B cell (primary cell): ENCODE measurements at regions not wholly inside any gene's neighbourhood (a gene's known extent, or its start where the extent isn't known, plus 50 kb on each side); places are given as distances from the start of the nearest gene placed in this dataset.

ENCODE experiments used
- CTCF ChIP-seq: fragments of 200-600 bp; IDR thresholded peaks from one replicate; pipeline ENCODE4 v1.8.0; 2022; ENCODE audit warnings: antibody characterized with exemption, mild to moderate bottlenecking
- EZH2 ChIP-seq: IDR thresholded peaks from 2 replicates; pipeline ENCODE4 v1.6.1; 2012; ENCODE audit warnings: borderline replicate concordance, low read depth, mild to moderate bottlenecking, moderate library complexity, low read length; ENCODE audit not compliant: insufficient read depth, poor library complexity, severe bottlenecking

GRCh38 chr6:80543598-80544222, 437.2 kb downstream of the BCKDHB start:
- TF ChIP-seq EZH2 (no peak), CTCF (no peak)
